ENCODE measurements at regions not wholly inside any gene's neighbourhood (a gene's known extent, or its start where the extent isn't known, plus 50 kb on each side); places are given as distances from the start of the nearest gene placed in this dataset.

DNA sequence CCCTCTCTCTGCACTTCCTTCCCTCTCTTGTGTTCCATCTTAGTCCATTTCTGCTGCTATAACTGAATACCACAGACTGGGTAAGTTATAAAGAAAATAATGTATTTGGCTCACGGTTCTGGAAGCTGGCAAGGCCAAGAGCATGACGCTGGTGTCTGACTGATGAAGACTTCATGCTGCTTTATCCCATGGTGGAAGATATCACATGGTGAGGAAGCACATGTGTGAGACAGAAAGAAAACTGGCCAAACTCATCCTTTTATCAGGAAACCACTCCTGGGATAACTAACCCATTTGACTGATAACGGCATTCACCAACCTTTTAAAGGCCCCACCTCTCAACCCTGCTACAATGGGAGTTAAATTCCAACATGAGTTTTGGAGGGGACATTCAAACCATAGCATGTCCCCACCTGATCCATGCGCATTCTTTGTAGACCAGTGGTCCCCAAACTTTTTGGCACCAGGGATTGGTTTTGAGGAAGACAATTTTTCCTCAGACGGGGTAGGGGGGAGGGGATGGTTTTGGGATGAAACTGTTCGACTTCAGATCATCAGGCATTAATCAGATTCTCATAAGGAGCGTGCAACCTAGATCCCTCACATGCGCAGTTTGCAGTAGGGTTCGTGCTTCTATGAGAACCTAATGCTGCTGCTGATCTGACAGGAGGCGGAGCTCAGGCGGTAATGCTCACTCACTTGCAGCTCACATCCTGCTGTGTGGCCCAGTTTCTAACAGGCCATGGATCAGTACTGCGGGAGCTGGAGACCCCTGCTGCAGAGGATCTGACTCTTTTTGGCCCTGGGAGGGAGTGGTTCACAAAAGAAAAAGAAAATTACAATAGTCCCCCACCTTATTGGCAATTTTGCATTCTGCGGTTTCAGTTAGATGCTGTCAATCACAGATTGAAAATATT is 61.6 kb upstream of the SMOX start:
- TF ChIP-seq, protein P1, sequence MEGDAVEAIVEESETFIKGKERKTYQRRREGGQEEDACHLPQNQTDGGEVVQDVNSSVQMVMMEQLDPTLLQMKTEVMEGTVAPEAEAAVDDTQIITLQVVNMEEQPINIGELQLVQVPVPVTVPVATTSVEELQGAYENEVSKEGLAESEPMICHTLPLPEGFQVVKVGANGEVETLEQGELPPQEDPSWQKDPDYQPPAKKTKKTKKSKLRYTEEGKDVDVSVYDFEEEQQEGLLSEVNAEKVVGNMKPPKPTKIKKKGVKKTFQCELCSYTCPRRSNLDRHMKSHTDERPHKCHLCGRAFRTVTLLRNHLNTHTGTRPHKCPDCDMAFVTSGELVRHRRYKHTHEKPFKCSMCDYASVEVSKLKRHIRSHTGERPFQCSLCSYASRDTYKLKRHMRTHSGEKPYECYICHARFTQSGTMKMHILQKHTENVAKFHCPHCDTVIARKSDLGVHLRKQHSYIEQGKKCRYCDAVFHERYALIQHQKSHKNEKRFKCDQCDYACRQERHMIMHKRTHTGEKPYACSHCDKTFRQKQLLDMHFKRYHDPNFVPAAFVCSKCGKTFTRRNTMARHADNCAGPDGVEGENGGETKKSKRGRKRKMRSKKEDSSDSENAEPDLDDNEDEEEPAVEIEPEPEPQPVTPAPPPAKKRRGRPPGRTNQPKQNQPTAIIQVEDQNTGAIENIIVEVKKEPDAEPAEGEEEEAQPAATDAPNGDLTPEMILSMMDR (IDR thresholded peaks at IDR 0.05; ENCODE audit: control insufficient read depth, insufficient read depth, low read depth, low read length, missing control alignments), result no peak
- no peak for DNase-seq (ENCODE audit: low read depth)
- H3K4me3 ChIP-seq (ENCODE audit: control insufficient read depth, low read depth, low read length), result no peak overlapping the region

DNA sequence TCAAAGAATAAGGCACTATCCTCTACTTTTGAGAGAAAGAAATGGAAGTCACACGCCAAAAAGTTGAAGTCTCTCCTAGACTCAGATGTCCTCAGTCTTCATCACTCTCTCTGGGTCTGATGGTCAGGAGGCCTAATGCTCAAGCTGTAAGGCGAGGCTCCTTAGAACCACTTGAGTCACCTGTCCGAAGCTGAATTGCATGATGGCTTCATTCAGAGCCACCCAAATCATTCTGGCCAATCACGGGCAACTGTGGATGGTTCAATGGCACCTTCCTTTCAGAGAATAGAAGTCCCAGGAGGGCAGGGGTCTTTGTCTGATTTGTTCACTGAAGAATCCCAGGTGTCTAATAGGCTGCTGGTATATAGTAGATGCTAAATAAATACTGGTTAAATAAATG is 63.9 kb upstream of the SMOX start:
- no peak for DNase-seq (ENCODE audit: low read depth)
- H3K4me3 ChIP-seq (ENCODE audit: control insufficient read depth, low read depth, low read length), result no peak overlapping the region
- TF ChIP-seq, protein P1 (IDR thresholded peaks at IDR 0.05; ENCODE audit: control insufficient read depth, insufficient read depth, low read depth, low read length, missing control alignments), result no peak

DNA sequence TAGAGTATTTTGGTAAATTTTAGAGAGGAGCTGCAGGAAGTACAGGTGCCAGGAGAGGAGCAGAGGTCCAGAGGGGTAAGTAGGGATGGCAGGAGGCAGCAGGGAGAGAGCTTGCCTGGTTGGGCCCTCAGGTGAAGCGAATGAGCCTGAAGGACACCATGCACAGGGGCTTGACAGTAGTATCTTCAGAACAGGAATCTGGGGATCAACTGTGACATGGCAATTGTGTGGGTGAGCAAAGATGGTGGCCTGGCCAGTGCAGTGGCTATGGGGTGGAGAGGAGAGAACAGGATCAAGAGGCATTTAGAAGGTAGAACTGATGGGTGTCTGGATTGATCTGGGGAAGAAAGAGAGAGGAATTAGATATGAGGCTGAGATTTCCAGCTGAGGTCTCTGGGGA is 64.5 kb upstream of the SMOX start:
- H3K4me3 ChIP-seq (ENCODE audit: control insufficient read depth, low read depth, low read length), result no peak overlapping the region
- TF ChIP-seq, protein P1 (IDR thresholded peaks at IDR 0.05; ENCODE audit: control insufficient read depth, insufficient read depth, low read depth, low read length, missing control alignments), result no peak
- no peak for DNase-seq (ENCODE audit: low read depth)

DNA sequence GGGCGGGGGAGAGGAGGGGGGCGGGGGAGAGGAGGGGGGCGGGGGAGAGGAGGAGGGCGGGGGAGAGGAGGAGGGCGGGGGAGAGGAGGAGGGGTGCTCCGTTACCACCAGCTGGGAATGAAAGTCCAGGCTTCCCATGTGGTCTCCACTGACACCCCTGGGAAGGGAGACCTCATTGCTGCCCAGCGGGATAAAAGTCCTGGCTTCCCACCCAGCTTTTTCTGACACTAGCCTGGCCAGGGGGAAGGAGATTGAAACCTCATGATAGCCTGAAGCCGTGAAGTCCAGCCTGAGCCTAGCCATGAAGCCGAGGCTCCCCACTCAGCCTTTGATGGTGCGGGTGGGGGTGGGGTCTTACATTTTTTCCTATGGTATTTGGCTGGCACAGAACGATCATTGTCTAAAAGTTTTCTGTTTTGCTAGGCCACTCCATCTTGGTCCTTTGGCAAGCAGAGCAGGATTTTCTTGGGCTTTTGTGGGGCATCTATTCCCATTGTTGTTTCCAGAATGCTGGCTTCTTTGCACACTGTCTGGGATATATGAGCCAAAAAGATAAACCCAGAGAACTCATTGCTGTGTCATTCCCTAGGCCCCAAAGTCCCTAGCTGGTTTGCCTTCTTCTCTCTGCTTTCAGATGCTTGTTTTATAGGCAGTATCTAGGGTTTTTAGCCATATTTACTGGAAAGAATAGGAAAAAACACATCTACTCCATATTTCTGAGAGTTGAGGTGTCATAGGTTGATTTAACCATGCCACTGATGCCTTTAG is 65.3 kb upstream of the SMOX start:
- TF ChIP-seq, protein P1 (IDR thresholded peaks at IDR 0.05; ENCODE audit: control insufficient read depth, insufficient read depth, low read depth, low read length, missing control alignments), result no peak
- no peak for DNase-seq (ENCODE audit: low read depth)
- H3K4me3 ChIP-seq (ENCODE audit: control insufficient read depth, low read depth, low read length), result no peak overlapping the region

DNA sequence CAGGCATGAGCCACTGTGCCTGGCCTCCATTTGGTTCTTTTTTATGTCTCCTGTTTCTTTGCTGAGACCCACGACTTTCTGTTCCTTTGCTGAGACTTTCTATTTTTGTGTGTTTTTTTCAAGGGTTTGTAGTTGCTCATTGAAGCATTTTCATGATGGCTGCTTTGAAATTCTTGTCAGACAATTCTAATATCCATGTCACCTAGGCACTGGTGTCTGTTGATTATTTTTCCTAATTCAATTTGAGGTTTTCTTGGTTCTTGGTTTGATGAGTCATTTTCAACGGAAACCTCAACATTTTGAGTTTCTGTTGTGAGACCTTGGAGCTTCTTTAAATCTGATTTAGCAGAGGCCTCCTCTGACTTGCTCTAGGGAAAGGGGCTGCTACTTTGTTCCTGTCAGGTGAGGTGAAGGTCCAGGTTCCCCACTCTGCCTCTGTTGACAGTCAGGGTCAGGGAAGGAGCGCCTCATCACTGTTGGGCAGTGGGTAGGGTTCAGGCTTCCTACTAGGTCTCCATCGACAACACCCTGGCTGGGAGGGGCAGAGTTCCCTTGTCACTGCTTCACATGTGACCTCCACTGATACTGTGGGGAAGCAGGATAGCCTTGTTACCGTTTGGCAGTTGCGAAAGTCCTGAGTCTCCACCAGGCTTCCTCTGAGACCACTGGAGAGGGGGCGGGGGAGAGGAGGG is 66.1 kb upstream of the SMOX start:
- TF ChIP-seq, protein P1 (IDR thresholded peaks at IDR 0.05; ENCODE audit: control insufficient read depth, insufficient read depth, low read depth, low read length, missing control alignments), result no peak
- H3K4me3 ChIP-seq (ENCODE audit: control insufficient read depth, low read depth, low read length), result no peak overlapping the region
- DNase-seq (ENCODE audit: low read depth), result no peak

DNA sequence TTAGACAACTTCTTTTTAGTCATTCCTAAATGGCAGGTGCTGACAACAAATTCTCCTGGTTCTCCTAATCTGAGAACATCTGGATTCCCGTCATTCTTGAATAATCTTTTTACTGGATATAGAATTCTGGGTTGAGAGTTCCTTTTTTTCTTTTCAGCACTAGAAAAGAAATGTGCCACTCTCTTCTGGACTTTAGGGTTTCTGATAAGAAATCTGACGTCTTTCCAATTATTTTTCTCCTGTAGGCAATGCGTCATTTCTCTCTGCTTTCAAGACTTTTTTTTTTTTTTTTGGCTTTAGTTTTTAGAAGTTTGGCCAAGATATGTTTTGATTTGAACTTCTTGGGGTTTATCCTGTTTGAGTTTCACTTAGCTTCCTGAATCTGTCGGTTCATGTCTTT is 66.1 kb upstream of the RNF24 start:
- H3K4me3 ChIP-seq (ENCODE audit: control insufficient read depth, low read depth, low read length), result no peak overlapping the region
- TF ChIP-seq, protein P1 (IDR thresholded peaks at IDR 0.05; ENCODE audit: control insufficient read depth, insufficient read depth, low read depth, low read length, missing control alignments), result no peak
- no peak for DNase-seq (ENCODE audit: low read depth)
